IPS DF 4.7 (cell line): ENCODE measurements at regions not wholly inside any gene's neighbourhood (a gene's known extent, or its start where the extent isn't known, plus 50 kb on each side); places are given as distances from the start of the nearest gene placed in this dataset.
"Not testable (repeated sequence)": the region's sequence is repeated elsewhere in the genome, so short reads cannot be mapped to it uniquely, and the experiment has no call there.

Experiments used
- DNase-seq: peaks from one replicate; pipeline ENCODE4 v3.0.0-alpha.2; 2013; ENCODE audit warnings: low spot score; ENCODE audit errors: extremely low read depth

- DNase-seq = no peak
These were observed 251.5 kb upstream of the MEX3C start for GRCh38 chr18:51448949-51449348.

DNA sequence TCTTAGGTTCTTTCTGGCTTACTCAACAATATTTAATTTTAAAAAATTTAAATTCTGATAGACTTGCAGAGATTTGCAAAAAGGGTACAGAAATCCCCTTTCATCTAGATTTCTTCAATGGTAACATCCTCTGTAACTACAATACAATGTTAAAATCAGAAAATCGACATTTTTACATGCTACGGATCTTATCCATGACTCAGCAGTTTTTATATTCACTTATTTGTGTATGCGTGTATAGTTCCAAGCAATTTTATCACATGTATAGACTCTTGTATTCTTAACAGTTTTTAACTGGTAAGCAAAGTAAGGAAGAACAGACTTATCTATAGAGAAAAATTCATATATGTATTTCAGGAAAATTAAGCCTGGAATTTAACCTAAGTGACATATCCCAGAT lies 256.1 kb upstream of the MEX3C start:
- no peak for DNase-seq

- no peak for DNase-seq
These were observed 261.4 kb upstream of the MEX3C start for GRCh38 chr18:51458861-51459260.

DNA sequence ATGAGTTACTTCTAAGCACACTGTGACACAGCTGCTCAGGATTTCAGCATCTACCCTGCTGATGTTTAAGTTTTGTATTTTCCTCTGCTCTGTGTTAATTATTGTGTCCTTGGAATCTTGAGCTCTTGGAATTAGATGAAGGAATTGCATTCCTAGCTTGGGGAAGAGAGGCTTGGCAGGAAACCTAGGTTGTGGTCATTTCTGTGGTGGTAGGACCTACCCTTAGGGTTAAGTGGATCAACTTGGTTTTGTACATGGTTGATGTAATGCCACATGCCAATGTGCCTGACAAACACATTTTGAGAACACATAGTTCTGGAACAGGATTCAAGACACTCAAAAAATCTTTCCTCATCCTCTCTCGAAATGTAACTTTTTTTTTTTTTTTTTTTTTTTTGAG lies 264.5 kb upstream of the MEX3C start:
- no peak for DNase-seq

DNA sequence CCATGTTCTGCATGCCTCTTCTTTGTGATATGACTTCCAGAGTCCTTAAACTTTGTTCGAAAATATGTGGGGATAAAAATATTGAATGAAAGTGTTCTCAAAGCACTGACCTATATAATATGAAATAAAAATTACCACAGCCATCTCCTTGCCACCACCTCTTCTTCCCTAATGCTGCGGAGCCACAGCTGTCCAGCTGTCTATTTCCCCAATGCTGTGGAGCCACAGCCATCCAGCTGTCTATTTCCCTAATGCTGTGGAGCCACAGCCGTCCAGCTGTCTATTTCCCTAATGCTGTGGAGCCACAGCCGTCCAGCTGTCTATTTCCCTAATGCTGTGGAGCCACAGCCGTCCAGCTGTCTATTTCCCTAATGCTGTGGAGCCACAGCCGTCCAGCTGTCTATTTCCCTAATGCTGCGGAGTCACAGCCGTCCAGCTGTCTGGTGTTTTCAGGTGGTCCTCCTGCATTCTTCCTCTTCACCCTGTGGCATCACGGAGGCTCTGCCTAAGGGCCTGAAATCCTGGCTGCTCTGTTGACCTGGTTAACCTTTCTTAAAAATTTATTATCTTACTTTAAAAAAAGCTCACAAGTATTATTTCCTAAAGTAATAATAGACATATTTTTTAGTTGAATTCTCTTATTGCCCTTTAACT lies 266.1 kb upstream of the MEX3C start:
- no peak for DNase-seq

DNA sequence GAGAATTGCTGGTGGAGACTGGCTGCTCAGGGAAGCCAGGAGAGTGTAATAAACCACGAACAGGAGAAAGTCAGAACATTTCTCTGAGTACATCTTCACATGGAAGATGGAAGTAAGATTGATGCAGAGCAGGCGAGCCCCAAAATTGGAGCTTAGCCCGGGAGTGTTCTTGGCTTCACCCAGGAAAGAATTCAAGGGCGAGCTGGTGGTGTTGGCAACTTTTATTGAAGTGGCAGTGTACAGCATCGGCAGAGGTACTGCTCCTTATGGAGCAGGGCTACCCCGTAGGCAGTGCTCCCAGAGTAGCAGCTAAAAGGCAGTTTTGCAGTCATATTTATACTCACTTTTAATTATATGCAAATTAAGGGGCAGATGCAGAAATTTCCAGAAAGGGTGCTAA lies 281.4 kb upstream of the MEX3C start:
- DNase-seq = no peak

DNA sequence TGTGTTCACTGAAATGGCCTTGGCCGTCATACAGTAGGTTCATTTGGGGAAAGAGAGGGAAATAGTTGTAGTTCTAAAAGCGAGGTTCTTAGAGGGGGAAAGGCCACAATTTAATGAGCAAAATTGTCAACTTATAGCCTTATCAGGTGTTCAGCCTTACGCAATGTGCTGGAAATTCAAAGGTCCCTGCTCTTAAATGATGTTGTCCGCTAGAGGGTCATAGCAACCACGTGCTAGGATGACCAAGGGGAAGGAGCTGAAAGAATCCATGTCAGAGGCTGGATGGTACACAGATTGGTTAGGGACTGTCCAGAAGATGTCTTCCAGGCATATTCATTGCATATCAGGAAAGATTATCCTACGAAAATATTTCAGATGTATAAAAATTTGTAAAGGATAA lies 282.3 kb upstream of the MEX3C start:
- no peak for DNase-seq

DNA sequence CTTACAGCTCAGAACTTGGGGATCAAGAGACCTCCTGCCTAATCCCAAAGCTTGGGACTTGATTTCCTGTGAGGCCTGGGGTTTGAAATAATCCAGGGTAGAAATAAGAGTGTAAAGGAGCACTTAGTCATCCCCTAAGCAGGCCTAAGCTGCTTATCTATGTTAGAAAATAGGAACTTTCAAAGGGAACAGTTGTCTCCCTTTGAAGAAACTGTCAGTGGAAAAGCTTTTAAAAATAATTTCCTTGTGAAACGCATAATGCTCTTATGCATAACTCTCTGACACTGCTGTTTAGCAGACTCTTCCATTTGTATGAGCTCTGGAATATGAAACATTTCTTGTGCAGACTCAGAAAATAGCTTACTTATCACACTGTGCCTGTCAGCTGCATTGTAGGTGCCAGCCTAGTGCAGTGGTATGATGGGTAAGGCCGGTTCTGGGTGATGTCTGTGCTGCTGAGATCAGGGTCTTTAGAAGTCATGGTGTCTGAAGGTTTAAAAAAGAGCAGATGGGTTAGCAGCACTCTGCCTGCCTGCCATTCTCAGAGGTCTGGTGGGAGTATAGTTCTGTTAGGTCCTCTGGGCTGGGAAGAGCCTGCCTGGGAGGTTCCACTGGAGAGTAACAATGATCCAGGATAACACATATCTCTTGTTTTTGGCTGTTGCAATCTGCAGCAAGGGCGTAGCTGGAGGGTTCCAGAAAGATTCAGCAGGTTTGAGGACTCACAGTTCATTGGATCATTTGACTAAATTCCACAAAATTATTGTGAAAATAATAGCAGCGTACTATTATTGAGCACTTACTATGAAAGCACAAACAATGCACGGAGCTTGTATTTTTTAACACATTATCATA lies 283.2 kb upstream of the MEX3C start:
- DNase-seq = no peak

DNA sequence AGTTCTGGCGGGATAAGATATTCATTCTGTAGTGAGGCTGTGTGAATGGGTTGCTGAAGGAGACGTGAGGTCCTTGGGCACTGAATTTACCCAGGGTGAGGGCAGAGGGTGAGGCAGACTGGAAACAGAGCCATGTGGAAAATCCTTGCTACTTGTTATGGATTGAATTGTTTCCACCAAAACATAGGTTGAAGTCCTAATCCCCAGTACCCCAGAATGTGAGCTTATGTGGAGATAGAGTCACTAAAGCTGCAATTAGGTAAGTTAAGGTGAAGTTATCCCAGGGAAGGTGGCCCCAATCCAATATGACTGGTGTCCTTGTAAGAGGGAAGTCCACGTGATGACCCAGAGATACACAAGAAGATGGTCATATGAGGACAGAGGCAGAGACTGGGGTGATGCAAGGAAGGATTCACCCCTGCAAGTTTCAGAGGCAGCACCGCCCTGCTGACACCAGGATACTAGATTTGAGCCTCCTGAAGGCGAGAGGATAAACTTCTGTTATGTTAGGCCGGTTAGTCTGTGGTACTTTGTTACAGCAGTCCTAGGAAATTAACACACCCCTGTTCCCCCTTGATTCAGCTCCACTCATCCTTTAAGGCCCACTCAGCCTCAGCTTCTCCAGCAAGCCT lies 289.4 kb upstream of the MEX3C start:
- no peak for DNase-seq

GRCh38 chr18:51490417-51490816 lies 292.9 kb upstream of the MEX3C start:
- DNase-seq = no peak

DNA sequence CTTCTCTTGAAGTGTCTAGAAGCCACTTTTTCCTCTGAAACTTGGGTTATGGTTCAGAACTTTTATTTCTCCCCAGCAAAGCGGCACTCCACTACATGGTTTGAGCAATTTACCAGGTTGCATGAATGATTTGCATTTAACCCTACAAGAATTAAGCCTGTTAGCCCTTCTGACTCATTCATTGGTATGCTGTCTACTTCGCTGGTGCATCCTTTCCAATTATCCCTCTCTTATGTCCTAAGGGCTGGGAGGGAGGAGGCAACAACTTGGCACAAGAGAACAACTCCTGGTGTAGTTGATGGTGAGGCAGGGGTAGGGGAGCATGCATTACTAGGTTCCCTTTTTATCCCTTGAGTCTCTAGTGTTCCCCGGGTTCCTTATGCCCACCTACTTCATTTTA lies 293.4 kb upstream of the MEX3C start:
- DNase-seq = no peak

GRCh38 chr18:51491678-51492372 lies 294.3 kb upstream of the MEX3C start:
- no peak for DNase-seq

GRCh38 chr18:51498085-51498855 lies 300.8 kb upstream of the MEX3C start:
- no peak for DNase-seq

DNA sequence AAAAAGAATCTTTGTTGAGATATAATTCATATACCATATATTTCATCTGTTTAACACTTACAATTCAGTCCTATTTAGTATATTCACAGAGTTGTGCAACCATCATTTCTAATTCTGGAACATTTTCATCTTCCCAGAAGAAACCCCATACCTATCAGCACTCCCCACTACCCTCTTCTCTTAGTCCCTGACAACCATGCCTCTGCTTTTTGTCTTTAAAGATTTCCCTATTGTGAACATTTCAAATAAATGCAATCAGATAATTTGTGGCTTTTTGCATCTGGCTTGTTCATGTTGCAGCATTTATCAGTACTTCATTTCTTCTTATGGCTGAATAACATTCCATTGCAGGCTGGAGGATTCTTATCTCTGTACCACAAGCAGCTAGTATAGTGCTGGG lies 305.9 kb upstream of the MEX3C start:
- no peak for DNase-seq

GRCh38 chr18:51506811-51507210 lies 309.3 kb upstream of the MEX3C start:
- no peak for DNase-seq

GRCh38 chr18:51508410-51508809 lies 310.9 kb upstream of the MEX3C start:
- not testable (repeated sequence) for DNase-seq

DNA sequence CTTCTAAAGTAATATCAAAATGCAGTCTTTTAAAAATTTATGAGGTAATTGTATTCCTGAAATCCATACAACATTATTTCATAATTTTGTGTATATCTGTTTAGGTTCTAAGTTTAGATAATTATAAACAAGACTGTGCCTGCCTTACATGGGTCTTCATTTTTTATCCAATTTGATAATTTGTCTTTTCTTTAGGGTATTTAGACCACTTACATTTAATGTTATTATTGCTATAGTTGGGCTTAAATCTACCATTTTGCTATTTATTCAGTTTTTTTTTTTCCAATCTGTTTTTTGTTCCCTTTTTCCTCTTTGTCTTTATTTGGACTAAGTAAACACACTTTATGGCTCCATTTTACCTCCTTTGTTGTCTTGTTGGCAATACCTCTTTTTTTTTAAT lies 312.5 kb upstream of the MEX3C start:
- DNase-seq = no peak

DNA sequence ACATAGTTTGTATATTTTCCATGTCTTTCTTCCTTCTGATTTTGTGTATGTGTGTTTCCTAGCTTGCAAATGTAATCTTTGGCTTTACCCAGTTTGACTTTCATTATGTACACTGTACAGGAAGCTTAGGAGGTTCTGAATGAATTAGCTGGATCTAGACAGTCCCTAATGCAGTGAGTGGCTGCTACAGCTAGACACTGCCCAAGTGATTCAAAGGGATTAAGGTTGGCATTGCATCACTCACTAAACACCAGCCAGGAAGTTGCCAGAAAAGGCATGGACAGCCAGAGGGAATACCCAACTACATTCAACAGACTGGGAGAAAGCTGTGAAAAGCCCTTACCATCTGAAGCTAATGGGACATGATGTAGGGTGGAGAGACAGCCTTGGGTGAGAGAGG lies 316.0 kb upstream of the MEX3C start:
- DNase-seq = no peak

DNA sequence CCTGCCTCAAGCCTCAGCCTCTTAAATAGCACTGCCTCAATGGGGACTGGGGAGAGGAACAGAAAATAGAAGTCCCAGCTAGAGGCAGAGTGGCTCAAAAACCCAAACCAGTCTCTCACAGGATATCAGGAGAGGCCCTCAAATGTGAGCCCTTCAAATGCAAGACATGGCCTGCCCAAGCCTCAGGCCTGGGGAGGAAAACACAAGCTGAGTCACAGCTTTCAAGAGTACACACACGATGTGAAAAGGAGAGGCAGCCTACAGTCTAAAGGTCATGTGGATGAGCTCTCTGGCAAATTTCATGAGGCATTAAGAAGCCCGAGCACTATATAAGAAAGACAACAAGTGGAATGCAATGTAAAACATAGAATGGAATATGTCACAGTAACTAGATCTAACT lies 316.6 kb upstream of the MEX3C start:
- DNase-seq = no peak

- DNase-seq = no peak
These were observed 319.1 kb upstream of the MEX3C start for GRCh38 chr18:51516478-51517038.

DNA sequence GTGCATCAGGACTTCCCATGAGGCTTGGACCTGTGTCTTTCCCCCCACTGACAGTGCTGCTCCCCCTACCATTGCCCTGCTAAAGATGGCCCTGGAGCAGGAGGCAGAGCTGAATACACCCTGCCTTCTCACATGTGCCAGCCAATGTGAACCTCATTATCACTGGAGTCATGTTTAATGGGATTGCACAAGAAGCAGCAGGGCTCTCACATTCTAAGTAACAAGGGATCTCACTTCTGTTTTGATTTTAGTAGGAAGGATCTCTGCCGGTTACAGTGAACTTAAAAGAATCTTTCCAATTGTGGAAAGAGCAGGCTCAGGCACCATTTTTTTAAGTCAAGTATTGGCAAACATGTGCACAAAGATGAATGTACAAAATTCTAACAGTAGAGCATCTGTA lies 322.1 kb upstream of the MEX3C start:
- DNase-seq = no peak
